IPS DF 6.9 (cell line): ENCODE measurements at regions not wholly inside any gene's neighbourhood (a gene's known extent, or its start where the extent isn't known, plus 50 kb on each side); places are given as distances from the start of the nearest gene placed in this dataset.
"Not testable (repeated sequence)": the region's sequence is repeated elsewhere in the genome, so short reads cannot be mapped to it uniquely, and the experiment has no call there.

Experiments used
- DNase-seq: peaks from one replicate; pipeline ENCODE4 v3.0.0-alpha.2; 2013; ENCODE audit warnings: low read depth, low spot score
- H3K27ac ChIP-seq: one replicate; pipeline ENCODE4 v1.5.1; 2013; ENCODE audit warnings: low read length, control low read depth
- H3K27me3 ChIP-seq: 2 replicates; pipeline ENCODE4 v1.6.1; 2013; ENCODE audit warnings: mild to moderate bottlenecking, low read length; ENCODE audit not compliant: control insufficient read depth, insufficient read depth
- H3K36me3 ChIP-seq: 2 replicates; pipeline ENCODE4 v1.6.1; 2013; ENCODE audit warnings: low read length; ENCODE audit not compliant: control insufficient read depth, insufficient read depth
- H3K4me1 ChIP-seq: 2 replicates; pipeline ENCODE4 v1.6.1; 2013; ENCODE audit warnings: low read length; ENCODE audit not compliant: control insufficient read depth, insufficient read depth
- H3K4me3 ChIP-seq: 2 replicates; pipeline ENCODE4 v1.5.1; 2013; ENCODE audit warnings: mild to moderate bottlenecking, low read length
- H3K9me3 ChIP-seq: 2 replicates; pipeline ENCODE4 v1.6.1; 2013; ENCODE audit warnings: low read length, inconsistent platforms; ENCODE audit not compliant: control insufficient read depth, insufficient read depth
- WGBS: extraction: QIAGEN DNeasy Blood & Tissue Kit; methylation state at CpG from one replicate; pipeline ENCODE4 v1.1.7; 2013; ENCODE audit warnings: mixed read lengths, missing lambda C conversion rate; ENCODE audit not compliant: insufficient read length, insufficient coverage; 5-methylcytosine and 5-hydroxymethylcytosine counted together

- no CpG with 5 or more reads among the region's 4 CpGs for WGBS
- H3K4me3 ChIP-seq: no peak overlapping the region
- no peaks in the 10 kb centered on the region for H3K27me3 ChIP-seq
- H3K27ac ChIP-seq: no peak overlapping the region
- H3K36me3 ChIP-seq: no peaks in the 10 kb centered on the region
- H3K9me3 ChIP-seq: no peaks in the 10 kb centered on the region
- H3K4me1 ChIP-seq: no peaks in the 10 kb centered on the region
- DNase-seq: no peak
Observed at GRCh38 chr10:117458571-117458970, 83.3 kb upstream of the PDZD8 start.

- DNase-seq: no peak
- no CpG with 5 or more reads among the region's 8 CpGs for WGBS
- H3K27ac ChIP-seq: no peak overlapping the region
Observed at GRCh38 chr10:117457932-117458331, 82.7 kb upstream of the PDZD8 start.

GRCh38 chr10:117457071-117457810 lies 82.0 kb upstream of the PDZD8 start:
- no peaks in the 10 kb centered on the region for H3K36me3 ChIP-seq
- H3K27me3 ChIP-seq: no peaks in the 10 kb centered on the region
- H3K4me1 ChIP-seq: no peaks in the 10 kb centered on the region
- WGBS: no CpG with 5 or more reads among the region's 11 CpGs
- H3K9me3 ChIP-seq: no peaks in the 10 kb centered on the region
- no peak for DNase-seq
- no peak overlapping the region for H3K4me3 ChIP-seq
- no peak overlapping the region for H3K27ac ChIP-seq

More at GRCh38 chr10:117457932-117458331, 82.7 kb upstream of the PDZD8 start:
- Histone ChIP-seq H3K9me3 (no peaks in the 10 kb centered on the region), H3K4me3 (no peak overlapping the region), H3K4me1 (no peaks in the 10 kb centered on the region), H3K36me3 (no peaks in the 10 kb centered on the region), H3K27me3 (no peaks in the 10 kb centered on the region)

GRCh38 chr10:117455346-117455745 lies 80.1 kb upstream of the PDZD8 start:
- Histone ChIP-seq H3K9me3 (no peaks in the 10 kb centered on the region), H3K4me1 (no peaks in the 10 kb centered on the region), H3K4me3 (no peak overlapping the region), H3K27ac (no peak overlapping the region), H3K36me3 (no peaks in the 10 kb centered on the region), H3K27me3 (no peaks in the 10 kb centered on the region)
- WGBS: no CpG with 5 or more reads among the region's 5 CpGs
- DNase-seq: no peak

- Histone ChIP-seq H3K9me3 (no peaks in the 10 kb centered on the region), H3K27me3 (no peaks in the 10 kb centered on the region), H3K4me1 (no peaks in the 10 kb centered on the region), H3K36me3 (no peaks in the 10 kb centered on the region), H3K4me3 (no peak overlapping the region), H3K27ac (no peak overlapping the region)
- DNase-seq: no peak
- WGBS: no CpG with 5 or more reads among the region's 1 CpG
Observed at GRCh38 chr10:117454502-117454901, 79.3 kb upstream of the PDZD8 start.

- not testable (repeated sequence) for H3K27ac ChIP-seq, H3K27me3 ChIP-seq, H3K9me3 ChIP-seq, DNase-seq, H3K4me1 ChIP-seq, H3K36me3 ChIP-seq, H3K4me3 ChIP-seq
- WGBS: no CpG with 5 or more reads among the region's 5 CpGs
Observed at GRCh38 chr10:117453484-117453883, 78.2 kb upstream of the PDZD8 start.

- Histone ChIP-seq H3K27ac (no peak overlapping the region), H3K4me3 (no peak overlapping the region), H3K9me3 (no peaks in the 10 kb centered on the region; the same call in 1 of the 2 replicates), H3K36me3 (no peaks in the 10 kb centered on the region), H3K4me1 (no peaks in the 10 kb centered on the region; the same call in 1 of the 2 replicates), H3K27me3 (no peaks in the 10 kb centered on the region)
- WGBS: no CpG with 5 or more reads among the region's 2 CpGs
- DNase-seq: no peak
Observed at GRCh38 chr10:117450940-117451339, 75.7 kb upstream of the PDZD8 start.

- H3K4me1 ChIP-seq: no peaks in the 10 kb centered on the region; the same call in 1 of the 2 replicates
- H3K36me3 ChIP-seq: no peaks in the 10 kb centered on the region
- WGBS: no CpG with 5 or more reads among the region's 6 CpGs
- H3K9me3 ChIP-seq: no peaks in the 10 kb centered on the region; the same call in 1 of the 2 replicates
- no peak overlapping the region for H3K27ac ChIP-seq
- no peaks in the 10 kb centered on the region for H3K27me3 ChIP-seq
- no peak for DNase-seq
- no peak overlapping the region for H3K4me3 ChIP-seq
Observed at GRCh38 chr10:117449636-117450035, 74.4 kb upstream of the PDZD8 start.

- Histone ChIP-seq H3K4me1 (no peaks in the 10 kb centered on the region; the same call in 1 of the 2 replicates), H3K27me3 (no peaks in the 10 kb centered on the region), H3K36me3 (no peaks in the 10 kb centered on the region), H3K27ac (no peak overlapping the region), H3K4me3 (no peak overlapping the region), H3K9me3 (no peaks in the 10 kb centered on the region; the same call in 1 of the 2 replicates)
- WGBS: no CpG with 5 or more reads among the region's 5 CpGs
- no peak for DNase-seq
Observed at GRCh38 chr10:117448802-117449201, 73.6 kb upstream of the PDZD8 start.

GRCh38 chr10:117445992-117446391 lies 70.8 kb upstream of the PDZD8 start:
- Histone ChIP-seq H3K4me3 (no peak overlapping the region), H3K27me3 (no peaks in the 10 kb centered on the region), H3K4me1 (no peaks in the 10 kb centered on the region; the same call in 1 of the 2 replicates), H3K9me3 (no peaks in the 10 kb centered on the region; the same call in 1 of the 2 replicates), H3K27ac (no peak overlapping the region), H3K36me3 (no peaks in the 10 kb centered on the region)
- no CpG with 5 or more reads among the region's 3 CpGs for WGBS
- DNase-seq: no peak
